SK-N-SH (cell line): ENCODE measurements at regions not wholly inside any gene's neighbourhood (a gene's known extent, or its start where the extent isn't known, plus 50 kb on each side); places are given as distances from the start of the nearest gene placed in this dataset.

Experiments
- CTCF ChIP-seq: fragments of 200-600 bp; sonication (generic); IDR thresholded peaks from 2 replicates; pipeline ENCODE4 v1.6.1; 2017; ENCODE audit warnings: antibody characterized with exemption, mild to moderate bottlenecking, moderate library complexity
- EZH2phosphoT487 ChIP-seq: fragments of 200-600 bp; sonication (generic); IDR thresholded peaks from 2 replicates; pipeline ENCODE4 v1.6.1; 2017; ENCODE audit warnings: low read depth, mixed run types, mild to moderate bottlenecking, antibody characterized with exemption, moderate library complexity, borderline replicate concordance
- ZBTB33 ChIP-seq: IDR thresholded peaks from 2 replicates; pipeline ENCODE4 v1.4.0; 2012; ENCODE audit warnings: low read depth, borderline replicate concordance

- TF ChIP-seq CTCF (no peak), ZBTB33 (no peak), EZH2phosphoT487 (no peak)
Observed at GRCh38 chr20:57932227-57932864, 222.5 kb upstream of the PMEPA1 start.
